ENCODE measurements at regions not wholly inside any gene's neighbourhood (a gene's known extent, or its start where the extent isn't known, plus 50 kb on each side); places are given as distances from the start of the nearest gene placed in this dataset.

- TF ChIP-seq JUNB (IDR thresholded peaks at IDR 0.05) (no peak), CTCF (IDR thresholded peaks at IDR 0.05 in 2 of 3, conservative IDR thresholded peaks at IDR 0.05 in 1 of 3; ENCODE audit: control insufficient read depth in 2 of 3, extremely low read depth in 1 of 3, insufficient read depth in 1 of 3, low read depth in 3 of 3, low read length in 3 of 3) (no peak)
These were observed 263.0 kb downstream of the EIPR1 start for GRCh38 chr2:3114406-3115185.

All from GM12878 (cell line).